H9 (cell line): ENCODE measurements at regions not wholly inside any gene's neighbourhood (a gene's known extent, or its start where the extent isn't known, plus 50 kb on each side); places are given as distances from the start of the nearest gene placed in this dataset.

ENCODE experiments used
- DNase-seq: peaks from one replicate; pipeline ENCODE4 v3.0.0-alpha.2; 2017
- H2AFZ ChIP-seq: one replicate; pipeline ENCODE4 v1.6.1; 2013; ENCODE audit warnings: mild to moderate bottlenecking, low read length, control low read depth, moderate library complexity
- H2AK5ac ChIP-seq: 2 replicates; pipeline ENCODE4 v1.6.1; 2013; ENCODE audit warnings: low read length, control low read depth, mixed read lengths; ENCODE audit not compliant: insufficient read length
- H2BK120ac ChIP-seq: one replicate; pipeline ENCODE4 v1.6.1; 2013; ENCODE audit warnings: low read depth, mild to moderate bottlenecking, low read length, control low read depth, inconsistent platforms; ENCODE audit not compliant: poor library complexity, severe bottlenecking
- H2BK12ac ChIP-seq: 2 replicates; pipeline ENCODE4 v1.6.1; 2013; ENCODE audit warnings: low read length, control low read depth, mixed read lengths, low read depth; ENCODE audit not compliant: insufficient read length
- H2BK15ac ChIP-seq: 2 replicates; pipeline ENCODE4 v1.6.1; 2013; ENCODE audit warnings: low read depth, low read length, control low read depth
- H2BK20ac ChIP-seq: one replicate; pipeline ENCODE4 v1.6.1; 2013; ENCODE audit warnings: low read depth, mild to moderate bottlenecking, low read length, control low read depth, inconsistent platforms; ENCODE audit not compliant: poor library complexity, severe bottlenecking
- H2BK5ac ChIP-seq: 2 replicates; pipeline ENCODE4 v1.6.1; 2013; ENCODE audit warnings: low read length, control low read depth, mixed read lengths; ENCODE audit not compliant: insufficient read length
- H3K14ac ChIP-seq: 2 replicates; pipeline ENCODE4 v1.6.1; 2013; ENCODE audit warnings: low read length, control low read depth; ENCODE audit not compliant: insufficient read depth
- H3K18ac ChIP-seq: 2 replicates; pipeline ENCODE4 v1.6.1; 2013; ENCODE audit warnings: low read depth, mild to moderate bottlenecking, mixed read lengths, low read length, control low read depth; ENCODE audit not compliant: insufficient read length
- H3K23ac ChIP-seq: 2 replicates; pipeline ENCODE4 v1.6.1; 2013; ENCODE audit warnings: low read length, control low read depth, mixed read lengths, low read depth; ENCODE audit not compliant: insufficient read length
- H3K23me2 ChIP-seq: 2 replicates; pipeline ENCODE4 v1.6.1; 2013; ENCODE audit warnings: low read depth, mild to moderate bottlenecking, mixed read lengths, low read length, control low read depth; ENCODE audit not compliant: insufficient read length, poor library complexity, severe bottlenecking
- H3K27ac ChIP-seq: 2 replicates; pipeline ENCODE4 v1.5.1; 2013; ENCODE audit warnings: low read length, control low read depth, mixed read lengths, low read depth; ENCODE audit not compliant: insufficient read length
- H3K27me3 ChIP-seq: 2 replicates; pipeline ENCODE4 v1.6.1; 2013; ENCODE audit warnings: low read length, control low read depth, inconsistent platforms; ENCODE audit not compliant: insufficient read depth
- H3K4ac ChIP-seq: 2 replicates; pipeline ENCODE4 v1.6.1; 2013; ENCODE audit warnings: low read depth, mild to moderate bottlenecking, control low read depth, inconsistent platforms, low read length, moderate library complexity
- H3K4me1 ChIP-seq: 2 replicates; pipeline ENCODE4 v1.6.1; 2013; ENCODE audit warnings: low read length, control low read depth, inconsistent platforms; ENCODE audit not compliant: insufficient read depth
- H3K4me2 ChIP-seq: 2 replicates; pipeline ENCODE4 v1.6.1; 2013; ENCODE audit warnings: low read length, control low read depth, mixed read lengths; ENCODE audit not compliant: insufficient read length, insufficient read depth
- H3K56ac ChIP-seq: 2 replicates; pipeline ENCODE4 v1.6.1; 2013; ENCODE audit warnings: low read depth, mild to moderate bottlenecking, mixed read lengths, low read length, control low read depth; ENCODE audit not compliant: insufficient read length
- H3K79me1 ChIP-seq: 2 replicates; pipeline ENCODE4 v1.6.1; 2013; ENCODE audit warnings: low read depth, mild to moderate bottlenecking, moderate library complexity, low read length, control low read depth, inconsistent platforms; ENCODE audit not compliant: insufficient read depth, poor library complexity, severe bottlenecking
- H3K79me2 ChIP-seq: 2 replicates; pipeline ENCODE4 v1.6.1; 2013; ENCODE audit warnings: low read length, control low read depth, inconsistent platforms; ENCODE audit not compliant: insufficient read depth
- H3K9ac ChIP-seq: 2 replicates; pipeline ENCODE4 v1.6.1; 2013; ENCODE audit warnings: low read length, control low read depth, mixed read lengths; ENCODE audit not compliant: insufficient read length; ENCODE audit errors: extremely low read depth
- H3K9me3 ChIP-seq: one replicate; pipeline ENCODE4 v1.6.1; 2013; ENCODE audit warnings: low read depth, low read length, inconsistent platforms; ENCODE audit not compliant: control insufficient read depth
- H3T11ph ChIP-seq: one replicate; pipeline ENCODE4 v1.6.1; 2013; ENCODE audit warnings: mild to moderate bottlenecking, low read length, control low read depth, inconsistent platforms
- H4K20me1 ChIP-seq: one replicate; pipeline ENCODE4 v1.6.1; 2013; ENCODE audit not compliant: control insufficient read depth, insufficient read length, insufficient read depth
- H4K5ac ChIP-seq: 2 replicates; pipeline ENCODE4 v1.6.1; 2013; ENCODE audit warnings: low read depth, mild to moderate bottlenecking, mixed read lengths, low read length, control low read depth; ENCODE audit not compliant: insufficient read length
- H4K8ac ChIP-seq: replicated peaks from 2 replicates; pipeline ENCODE4 v1.6.1; 2013; ENCODE audit warnings: low read length, control low read depth, mixed read lengths, low read depth; ENCODE audit not compliant: insufficient read length
- H4K91ac ChIP-seq: 2 replicates; pipeline ENCODE4 v1.6.1; 2013; ENCODE audit warnings: low read depth, mild to moderate bottlenecking, moderate library complexity, mixed read lengths, low read length, control low read depth; ENCODE audit not compliant: insufficient read length
- H3K27ac Mint-ChIP-seq, 3 experiments: 2 replicates in 2 of 3; 3 replicates in 1 of 3; pipeline ENCODE4 v1.8.0; 2020 to 2021; ENCODE audit warnings: mixed read lengths in 3 of 3, mild to moderate bottlenecking in 1 of 3, moderate library complexity in 1 of 3
- H3K27me3 Mint-ChIP-seq: 2 replicates; pipeline ENCODE4 v1.8.0; 2021; ENCODE audit warnings: low read depth, mild to moderate bottlenecking, moderate library complexity, mixed read lengths
- H3K36me3 Mint-ChIP-seq, 3 experiments: 2 replicates in 2 of 3; 3 replicates in 1 of 3; pipeline ENCODE4 v1.8.0; 2020 to 2021; ENCODE audit warnings: low read depth in 3 of 3, mixed read lengths in 3 of 3; ENCODE audit not compliant: insufficient read depth in 1 of 3
- H3K4me1 Mint-ChIP-seq, 2 experiments: 2 replicates each; pipeline ENCODE4 v1.8.0; 2020; ENCODE audit warnings: mixed read lengths in 2 of 2
- H3K4me3 Mint-ChIP-seq, 2 experiments: 2 replicates in 1 of 2; 3 replicates in 1 of 2; pipeline ENCODE4 v1.8.0; 2020 to 2021; ENCODE audit warnings: mild to moderate bottlenecking in 2 of 2, mixed read lengths in 2 of 2, moderate library complexity in 1 of 2
- H3K9me3 Mint-ChIP-seq, 2 experiments: 2 replicates in 1 of 2; 3 replicates in 1 of 2; pipeline ENCODE4 v1.8.0; 2020; ENCODE audit warnings: mild to moderate bottlenecking in 2 of 2, mixed read lengths in 2 of 2, moderate library complexity in 1 of 2
- WGBS: extraction: QIAGEN DNeasy Blood & Tissue Kit; methylation state at CpG from one replicate; pipeline ENCODE4 v1.1.7; 2013; ENCODE audit warnings: missing lambda C conversion rate, low lambda C conversion rate, mixed read lengths; ENCODE audit not compliant: insufficient read length; ENCODE audit errors: extremely low coverage; 5-methylcytosine and 5-hydroxymethylcytosine counted together
- TF ChIP-seq, protein P1 (sequence below): fragments of 200-600 bp; sonication (generic); conservative IDR thresholded peaks from 3 replicates; pipeline ENCODE4 v1.8.0; 2021; ENCODE audit warnings: antibody characterized with exemption, mild to moderate bottlenecking

- Histone ChIP-seq H3K79me2 (no peaks in the 10 kb centered on the region), H3K14ac (no peak overlapping the region), H4K91ac (no peak overlapping the region)
Measured at GRCh38 chr3:25911525-25912295, 121.8 kb downstream of the OXSM start.

More at GRCh38 chr3:25911525-25912295, 121.8 kb downstream of the OXSM start:
- H2AFZ ChIP-seq, result no peak overlapping the region
- no peaks in the 10 kb centered on the region for H3K27me3 Mint-ChIP-seq
- no peak overlapping the region for H3K27ac ChIP-seq
- no peak overlapping the region for H4K8ac ChIP-seq
- H2BK15ac ChIP-seq, result no peak overlapping the region
- H3K9ac ChIP-seq, result no peak overlapping the region
- no peak overlapping the region for H3K4ac ChIP-seq
- no peak overlapping the region for H3K4me3 Mint-ChIP-seq
- H3T11ph ChIP-seq, result no peak overlapping the region
- no peaks in the 10 kb centered on the region for H3K36me3 Mint-ChIP-seq
- H3K18ac ChIP-seq, result no peak overlapping the region
- H2BK120ac ChIP-seq, result no peak overlapping the region
- H2BK5ac ChIP-seq, result no peak overlapping the region
- no peaks in the 10 kb centered on the region for H3K9me3 Mint-ChIP-seq
- no peak overlapping the region for H2BK20ac ChIP-seq
- no peaks in the 10 kb centered on the region for H4K20me1 ChIP-seq
- H3K23me2 ChIP-seq, result no peaks in the 10 kb centered on the region
- no peaks in the 10 kb centered on the region for H3K4me1 ChIP-seq
- DNase-seq, result no peak
- H3K4me2 ChIP-seq, result no peak overlapping the region
- 0 out of 4 replicates have a peak, but pooled peaks cover 0 to 4% of the 10 kb centered on the region in 2 experiments for H3K4me1 Mint-ChIP-seq
- no peaks in the 10 kb centered on the region for H3K27me3 ChIP-seq
- H3K79me1 ChIP-seq, result no peaks in the 10 kb centered on the region
- no peak overlapping the region for H4K5ac ChIP-seq
- no peak overlapping the region for H2AK5ac ChIP-seq
- no peak overlapping the region for H3K56ac ChIP-seq
- no peak overlapping the region for H2BK12ac ChIP-seq
- no peak overlapping the region for H3K23ac ChIP-seq
- TF ChIP-seq, protein P1, sequence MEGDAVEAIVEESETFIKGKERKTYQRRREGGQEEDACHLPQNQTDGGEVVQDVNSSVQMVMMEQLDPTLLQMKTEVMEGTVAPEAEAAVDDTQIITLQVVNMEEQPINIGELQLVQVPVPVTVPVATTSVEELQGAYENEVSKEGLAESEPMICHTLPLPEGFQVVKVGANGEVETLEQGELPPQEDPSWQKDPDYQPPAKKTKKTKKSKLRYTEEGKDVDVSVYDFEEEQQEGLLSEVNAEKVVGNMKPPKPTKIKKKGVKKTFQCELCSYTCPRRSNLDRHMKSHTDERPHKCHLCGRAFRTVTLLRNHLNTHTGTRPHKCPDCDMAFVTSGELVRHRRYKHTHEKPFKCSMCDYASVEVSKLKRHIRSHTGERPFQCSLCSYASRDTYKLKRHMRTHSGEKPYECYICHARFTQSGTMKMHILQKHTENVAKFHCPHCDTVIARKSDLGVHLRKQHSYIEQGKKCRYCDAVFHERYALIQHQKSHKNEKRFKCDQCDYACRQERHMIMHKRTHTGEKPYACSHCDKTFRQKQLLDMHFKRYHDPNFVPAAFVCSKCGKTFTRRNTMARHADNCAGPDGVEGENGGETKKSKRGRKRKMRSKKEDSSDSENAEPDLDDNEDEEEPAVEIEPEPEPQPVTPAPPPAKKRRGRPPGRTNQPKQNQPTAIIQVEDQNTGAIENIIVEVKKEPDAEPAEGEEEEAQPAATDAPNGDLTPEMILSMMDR, result no peak
- H3K9me3 ChIP-seq, result no peaks in the 10 kb centered on the region
- H3K27ac Mint-ChIP-seq, result no peak overlapping the region
- WGBS, result no CpG with 5 or more reads among the region's 7 CpGs
